Fibroblast of lung (primary cell): ENCODE measurements at regions not wholly inside any gene's neighbourhood (a gene's known extent, or its start where the extent isn't known, plus 50 kb on each side); places are given as distances from the start of the nearest gene placed in this dataset.

Experiments used
- DNase-seq, 2 donors: peaks; one replicate each; pipeline versions ENCODE4 v3.0.0 to v3.0.0-alpha.2; 2010; ENCODE audit warnings: low read depth in 2 of 2
- H2AFZ ChIP-seq: 2 replicates; pipeline ENCODE4 v1.5.1; 2012; ENCODE audit warnings: low read length, control low read depth, inconsistent platforms
- H3K27ac ChIP-seq: 2 replicates; pipeline ENCODE4 v1.5.1; 2011; ENCODE audit warnings: low read length, control low read depth; ENCODE audit not compliant: insufficient read depth
- H3K27me3 ChIP-seq: 2 replicates; pipeline ENCODE4 v1.5.1; 2011; ENCODE audit warnings: mild to moderate bottlenecking, low read length; ENCODE audit not compliant: control insufficient read depth, insufficient read depth
- H3K36me3 ChIP-seq: 2 replicates; pipeline ENCODE4 v1.5.1; 2011; ENCODE audit warnings: low read length; ENCODE audit not compliant: control insufficient read depth, insufficient read depth
- H3K4me1 ChIP-seq: 2 replicates; pipeline ENCODE4 v1.5.1; 2011; ENCODE audit warnings: low read length; ENCODE audit not compliant: control insufficient read depth, insufficient read depth; ENCODE audit errors: extremely low read depth
- H3K4me2 ChIP-seq: 2 replicates; pipeline ENCODE4 v1.5.1; 2011; ENCODE audit warnings: low read length, control low read depth; ENCODE audit not compliant: insufficient read depth; ENCODE audit errors: extremely low read depth
- H3K4me3 ChIP-seq, 4 experiments: fragments of 200-600 bp in 1 of 4; sonication (generic) in 1 of 4; replicated peaks in 1 of 4; 2 replicates each; pipeline ENCODE4 v1.5.1; 2011 to 2016; ENCODE audit warnings: low read length in 4 of 4, low read depth in 3 of 4, mild to moderate bottlenecking in 3 of 4, control low read depth in 2 of 4, inconsistent platforms in 1 of 4, mixed read lengths in 1 of 4; ENCODE audit not compliant: insufficient read depth in 1 of 4; ENCODE audit errors: control extremely low read depth in 1 of 4
- H3K79me2 ChIP-seq: 2 replicates; pipeline ENCODE4 v1.5.1; 2012; ENCODE audit warnings: mild to moderate bottlenecking, low read length, inconsistent platforms; ENCODE audit not compliant: control insufficient read depth, insufficient read depth
- H3K9ac ChIP-seq: 2 replicates; pipeline ENCODE4 v1.5.1; 2011; ENCODE audit warnings: mild to moderate bottlenecking, low read length, control low read depth; ENCODE audit not compliant: insufficient read depth
- H3K9me3 ChIP-seq: 2 replicates; pipeline ENCODE4 v1.5.1; 2012; ENCODE audit warnings: low read depth, low read length; ENCODE audit not compliant: control insufficient read depth, insufficient read depth
- H4K20me1 ChIP-seq: 2 replicates; pipeline ENCODE4 v1.5.1; 2011; ENCODE audit warnings: low read length; ENCODE audit not compliant: control insufficient read depth, insufficient read depth; ENCODE audit errors: extremely low read depth
- CTCF ChIP-seq, 2 donors: IDR thresholded peaks in 1 of 2; conservative IDR thresholded peaks in 1 of 2; 1 replicate in 1 of 2; 2 replicates in 1 of 2; pipeline ENCODE4 v1.5.1; 2011 to 2012; ENCODE audit warnings: low read length in 2 of 2, control low read depth in 1 of 2, inconsistent platforms in 1 of 2, low read depth in 1 of 2, mild to moderate bottlenecking in 1 of 2
- EZH2 ChIP-seq: IDR thresholded peaks from 2 replicates; pipeline ENCODE4 v1.5.1; 2012; ENCODE audit warnings: low read length, control low read depth, mild to moderate bottlenecking; ENCODE audit errors: missing control alignments

DNA sequence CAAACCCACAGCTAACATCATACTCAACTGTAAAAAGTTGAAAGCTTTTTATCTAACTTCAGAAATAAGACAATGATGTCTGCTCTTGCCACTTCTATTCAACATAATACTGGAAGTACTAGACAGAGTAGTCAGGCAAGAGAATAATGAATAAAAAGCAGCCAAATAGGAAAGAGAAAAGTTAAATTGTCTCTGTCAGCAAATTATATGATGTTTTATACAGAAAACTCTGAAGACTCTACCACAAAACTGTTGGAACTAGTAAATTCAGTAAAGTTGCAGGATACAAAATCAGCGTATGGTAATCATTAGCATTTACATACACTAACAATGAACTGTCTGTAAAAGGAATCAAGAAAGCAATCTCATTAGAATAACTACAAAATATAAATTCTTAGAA lies 752.9 kb upstream of the CT83 start:
- H3K27me3 ChIP-seq = no peaks in the 10 kb centered on the region
- H3K36me3 ChIP-seq = no peaks in the 10 kb centered on the region
- no peak overlapping the region for H3K9ac ChIP-seq
- H3K79me2 ChIP-seq = no peaks in the 10 kb centered on the region
- H4K20me1 ChIP-seq = no peaks in the 10 kb centered on the region
- H3K4me1 ChIP-seq = no peaks in the 10 kb centered on the region
- DNase-seq = no peak
- H3K9me3 ChIP-seq = no peaks in the 10 kb centered on the region
- no peak overlapping the region for H3K27ac ChIP-seq
- no peak overlapping the region for H3K4me3 ChIP-seq
- no peak for TF ChIP-seq CTCF (conservative IDR thresholded peaks at IDR 0.05 in 1 of 2, IDR thresholded peaks at IDR 0.05 in 1 of 2; ENCODE audit: low read depth in 1 of 2, low read length in 2 of 2)
- TF ChIP-seq EZH2 = no peak
- no peak overlapping the region for H2AFZ ChIP-seq
- no peak overlapping the region for H3K4me2 ChIP-seq

DNA sequence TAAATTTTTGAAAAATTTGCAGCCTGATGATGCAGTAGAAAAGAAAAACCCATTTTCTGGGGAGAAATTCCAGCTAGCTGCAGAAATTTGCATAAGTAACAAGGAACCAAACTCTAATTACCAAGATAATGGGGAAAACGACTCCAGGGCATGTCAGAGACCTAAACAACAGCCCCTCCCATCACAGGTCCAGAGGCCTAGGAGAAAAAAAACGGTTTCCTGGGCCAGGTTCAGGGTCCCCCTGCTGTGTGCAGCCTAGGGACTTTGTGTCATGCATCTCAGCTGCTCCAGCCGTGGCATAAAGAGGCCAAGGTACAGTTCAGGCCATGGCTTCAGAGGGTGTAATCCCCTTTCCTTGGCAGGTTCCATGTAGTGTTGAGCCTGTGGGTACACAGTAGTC lies 733.7 kb upstream of the CT83 start:
- TF ChIP-seq EZH2 (no peak), CTCF (conservative IDR thresholded peaks at IDR 0.05 in 1 of 2, IDR thresholded peaks at IDR 0.05 in 1 of 2; ENCODE audit: low read depth in 1 of 2, low read length in 2 of 2) (no peak)
- DNase-seq = no peak
- no peaks in the 10 kb centered on the region for H4K20me1 ChIP-seq
- no peak overlapping the region for H3K9ac ChIP-seq
- no peaks in the 10 kb centered on the region for H3K36me3 ChIP-seq
- no peaks in the 10 kb centered on the region for H3K79me2 ChIP-seq
- H2AFZ ChIP-seq = no peak overlapping the region
- no peak overlapping the region for H3K4me3 ChIP-seq
- no peaks in the 10 kb centered on the region for H3K4me1 ChIP-seq
- no peak overlapping the region for H3K4me2 ChIP-seq
- H3K9me3 ChIP-seq = no peaks in the 10 kb centered on the region
- H3K27me3 ChIP-seq = no peaks in the 10 kb centered on the region
- H3K27ac ChIP-seq = no peak overlapping the region

DNA sequence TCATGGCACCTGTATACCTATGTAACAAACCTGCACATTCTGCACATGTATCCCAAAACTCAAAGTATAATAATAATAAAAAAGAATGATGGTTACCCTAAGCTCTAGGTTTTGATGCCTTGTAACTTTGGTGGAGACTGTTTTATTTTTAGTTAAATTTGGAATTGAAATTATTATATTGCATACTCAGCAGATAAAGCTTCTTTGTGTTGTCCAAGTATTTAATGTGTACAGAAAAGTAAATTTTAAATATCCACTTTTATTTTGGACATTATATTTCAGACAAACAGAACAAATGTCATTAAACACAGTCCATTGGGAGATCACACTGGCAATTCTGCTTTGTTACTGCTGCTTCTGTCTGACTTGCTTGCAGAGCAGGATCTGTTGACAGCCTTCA lies 684.5 kb upstream of the CT83 start:
- H2AFZ ChIP-seq = no peak overlapping the region
- no peaks in the 10 kb centered on the region for H4K20me1 ChIP-seq
- no peak overlapping the region for H3K4me2 ChIP-seq
- no peaks in the 10 kb centered on the region for H3K36me3 ChIP-seq
- H3K4me1 ChIP-seq = no peaks in the 10 kb centered on the region
- no peak overlapping the region for H3K27ac ChIP-seq
- TF ChIP-seq CTCF (conservative IDR thresholded peaks at IDR 0.05 in 1 of 2, IDR thresholded peaks at IDR 0.05 in 1 of 2; ENCODE audit: low read depth in 1 of 2, low read length in 2 of 2) (no peak), EZH2 (no peak)
- no peak overlapping the region for H3K4me3 ChIP-seq
- H3K27me3 ChIP-seq = no peaks in the 10 kb centered on the region
- no peak for DNase-seq
- no peaks in the 10 kb centered on the region for H3K79me2 ChIP-seq
- H3K9ac ChIP-seq = no peak overlapping the region
- H3K9me3 ChIP-seq = no peaks in the 10 kb centered on the region
